ENCODE measurements at regions not wholly inside any gene's neighbourhood (a gene's known extent, or its start where the extent isn't known, plus 50 kb on each side); places are given as distances from the start of the nearest gene placed in this dataset.

DNA sequence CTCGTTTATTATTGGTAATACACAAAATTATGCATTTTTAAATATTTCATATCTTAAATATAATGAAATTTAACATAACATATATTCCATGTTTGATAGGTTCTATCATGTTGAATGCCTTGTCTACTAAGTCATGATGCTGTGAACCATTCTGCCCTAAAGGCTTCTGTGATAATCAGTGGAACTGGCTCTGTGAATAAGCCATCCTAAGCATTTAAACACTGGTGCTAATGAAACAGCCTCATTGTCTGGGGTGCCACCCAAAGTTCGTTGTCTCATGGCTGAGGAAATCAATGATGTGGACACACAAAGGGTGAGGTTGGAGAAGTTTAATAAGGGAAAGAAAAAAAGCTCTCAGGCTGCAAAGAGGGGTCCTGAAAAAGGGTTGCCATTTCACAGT lies 264.7 kb upstream of the ZRANB2 start:
- Histone ChIP-seq H3K36me3 (ENCODE audit: control insufficient read depth, insufficient read depth, low read length) (no peaks in the 10 kb centered on the region), H3K9me3 (ENCODE audit: control insufficient read depth, low read length) (peaks cover 8% of the 10 kb centered on the region), H3K4me1 (ENCODE audit: control insufficient read depth, insufficient read depth, low read length) (no peaks in the 10 kb centered on the region), H3K4me3 (ENCODE audit: low read length) (no peak overlapping the region), H3K27ac (ENCODE audit: low read depth, low read length) (no peak overlapping the region), H3K27me3 (ENCODE audit: control insufficient read depth, insufficient read depth, low read length, poor library complexity, severe bottlenecking) (no peaks in the 10 kb centered on the region), H3K9ac (ENCODE audit: extremely low read depth, low read length, poor library complexity, severe bottlenecking) (no peak overlapping the region)
- 80 to 100% methylated on average over 1 of the region's 2 CpGs for WGBS, 2 experiments (ENCODE audit: insufficient coverage in 1 of 2, insufficient read length in 1 of 2)
- TF ChIP-seq, protein P1, sequence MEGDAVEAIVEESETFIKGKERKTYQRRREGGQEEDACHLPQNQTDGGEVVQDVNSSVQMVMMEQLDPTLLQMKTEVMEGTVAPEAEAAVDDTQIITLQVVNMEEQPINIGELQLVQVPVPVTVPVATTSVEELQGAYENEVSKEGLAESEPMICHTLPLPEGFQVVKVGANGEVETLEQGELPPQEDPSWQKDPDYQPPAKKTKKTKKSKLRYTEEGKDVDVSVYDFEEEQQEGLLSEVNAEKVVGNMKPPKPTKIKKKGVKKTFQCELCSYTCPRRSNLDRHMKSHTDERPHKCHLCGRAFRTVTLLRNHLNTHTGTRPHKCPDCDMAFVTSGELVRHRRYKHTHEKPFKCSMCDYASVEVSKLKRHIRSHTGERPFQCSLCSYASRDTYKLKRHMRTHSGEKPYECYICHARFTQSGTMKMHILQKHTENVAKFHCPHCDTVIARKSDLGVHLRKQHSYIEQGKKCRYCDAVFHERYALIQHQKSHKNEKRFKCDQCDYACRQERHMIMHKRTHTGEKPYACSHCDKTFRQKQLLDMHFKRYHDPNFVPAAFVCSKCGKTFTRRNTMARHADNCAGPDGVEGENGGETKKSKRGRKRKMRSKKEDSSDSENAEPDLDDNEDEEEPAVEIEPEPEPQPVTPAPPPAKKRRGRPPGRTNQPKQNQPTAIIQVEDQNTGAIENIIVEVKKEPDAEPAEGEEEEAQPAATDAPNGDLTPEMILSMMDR (conservative IDR thresholded peaks at IDR 0.05) = no peak
- no peak for DNase-seq
- Mint-ChIP-seq H3K27ac (no peak overlapping the region), H3K4me1 (no peaks in the 10 kb centered on the region), H3K9me3 (peaks cover 29% of the 10 kb centered on the region), H3K4me3 (no peak overlapping the region), H3K36me3 (ENCODE audit: low read depth) (peaks cover 2% of the 10 kb centered on the region), H3K27me3 (ENCODE audit: insufficient read depth) (no peaks in the 10 kb centered on the region)

DNA sequence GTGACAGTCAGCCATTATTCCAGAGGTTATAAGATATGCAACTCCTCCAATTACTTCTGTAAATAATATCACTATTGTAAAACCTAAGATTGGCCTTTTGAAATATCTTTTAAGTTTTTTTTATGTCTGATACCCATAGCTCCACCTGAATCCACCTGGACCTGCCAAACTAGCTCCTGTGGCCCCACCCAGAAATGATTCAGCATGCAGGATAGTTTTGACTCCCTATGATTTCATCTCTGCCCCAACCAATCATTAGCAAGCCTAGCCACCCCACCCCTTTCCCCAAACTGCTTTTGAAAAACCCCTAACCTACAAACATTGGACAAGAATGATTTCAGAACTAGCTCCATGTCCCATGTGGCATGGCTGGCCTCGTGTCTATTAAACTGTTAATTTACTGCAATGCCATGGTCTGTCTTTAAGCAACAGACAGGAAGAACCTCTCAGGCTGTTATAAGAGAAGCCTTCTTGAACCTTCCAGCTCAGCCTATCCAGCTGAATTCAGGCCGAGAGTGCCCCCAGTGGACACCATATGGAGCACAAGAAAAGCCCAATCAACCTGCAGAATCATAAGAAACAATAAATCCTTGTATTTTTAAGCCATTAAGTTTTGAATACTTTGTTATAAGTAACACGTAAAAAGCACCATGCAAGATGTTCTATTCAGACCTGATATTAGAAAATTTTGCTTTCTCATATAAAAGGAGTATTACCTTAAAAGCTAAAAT lies 263.0 kb upstream of the ZRANB2 start:
- Histone ChIP-seq H3K4me1 (ENCODE audit: control insufficient read depth, insufficient read depth, low read length) (no peaks in the 10 kb centered on the region), H3K4me3 (ENCODE audit: low read length) (no peak overlapping the region), H3K9ac (ENCODE audit: extremely low read depth, low read length, poor library complexity, severe bottlenecking) (no peak overlapping the region), H3K27ac (ENCODE audit: low read depth, low read length) (no peak overlapping the region), H3K9me3 (ENCODE audit: control insufficient read depth, low read length) (peaks cover 24% of the 10 kb centered on the region), H3K36me3 (ENCODE audit: control insufficient read depth, insufficient read depth, low read length) (no peaks in the 10 kb centered on the region), H3K27me3 (ENCODE audit: control insufficient read depth, insufficient read depth, low read length, poor library complexity, severe bottlenecking) (no peaks in the 10 kb centered on the region)
- Mint-ChIP-seq H3K27ac (no peak overlapping the region), H3K4me3 (no peak overlapping the region), H3K36me3 (ENCODE audit: low read depth) (peaks cover 2% of the 10 kb centered on the region), H3K9me3 (peaks cover 45% of the 10 kb centered on the region), H3K4me1 (no peaks in the 10 kb centered on the region), H3K27me3 (ENCODE audit: insufficient read depth) (no peaks in the 10 kb centered on the region)
- 75 to 83% methylated on average over 1 to 3 of the region's 3 CpGs for WGBS, 2 experiments (ENCODE audit: insufficient coverage in 1 of 2, insufficient read length in 1 of 2)
- TF ChIP-seq, protein P1 (conservative IDR thresholded peaks at IDR 0.05) = peak; percentile 64
- no peak for DNase-seq

DNA sequence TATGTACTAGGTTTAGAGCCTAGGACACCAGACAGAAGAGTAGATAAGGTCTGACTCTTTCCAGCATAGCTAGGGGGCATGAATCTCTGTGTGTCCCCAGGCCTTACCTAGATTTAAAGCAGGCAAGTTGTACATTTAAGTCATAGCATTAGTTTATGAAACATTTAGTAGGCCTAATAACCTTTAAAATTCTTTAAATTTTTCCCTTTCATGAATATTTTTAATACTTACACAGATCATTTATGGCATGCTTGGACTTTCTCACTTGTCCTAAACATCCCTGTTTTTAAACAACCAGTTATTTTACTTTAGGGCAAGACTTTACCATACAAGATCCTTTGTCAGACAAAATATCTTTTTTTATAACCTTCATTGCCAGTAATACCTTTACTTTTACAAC lies 258.4 kb upstream of the ZRANB2 start:
- no peak overlapping the region for H3K27ac ChIP-seq (ENCODE audit: low read depth, low read length)
- no peaks in the 10 kb centered on the region for H3K27me3 ChIP-seq (ENCODE audit: control insufficient read depth, insufficient read depth, low read length, poor library complexity, severe bottlenecking)
- DNase-seq = no peak
- no peak overlapping the region for H3K27ac Mint-ChIP-seq
- no peaks in the 10 kb centered on the region for H3K4me1 ChIP-seq (ENCODE audit: control insufficient read depth, insufficient read depth, low read length)
- no peaks in the 10 kb centered on the region for H3K36me3 ChIP-seq (ENCODE audit: control insufficient read depth, insufficient read depth, low read length)
- H3K4me3 ChIP-seq (ENCODE audit: low read length) = no peak overlapping the region
- no peak overlapping the region for H3K4me3 Mint-ChIP-seq
- no peaks in the 10 kb centered on the region for H3K27me3 Mint-ChIP-seq (ENCODE audit: insufficient read depth)
- peaks cover 45% of the 10 kb centered on the region for H3K9me3 ChIP-seq (ENCODE audit: control insufficient read depth, low read length)
- H3K9ac ChIP-seq (ENCODE audit: extremely low read depth, low read length, poor library complexity, severe bottlenecking) = no peak overlapping the region
- no peaks in the 10 kb centered on the region for H3K4me1 Mint-ChIP-seq
- TF ChIP-seq, protein P1 (conservative IDR thresholded peaks at IDR 0.05) = no peak
- peaks cover 71% of the 10 kb centered on the region for H3K9me3 Mint-ChIP-seq
- peaks cover 2% of the 10 kb centered on the region for H3K36me3 Mint-ChIP-seq (ENCODE audit: low read depth)

Data from endodermal cell (in vitro differentiated cells).